NCI-H526 (cell line): ENCODE measurements at regions not wholly inside any gene's neighbourhood (a gene's known extent, or its start where the extent isn't known, plus 50 kb on each side); places are given as distances from the start of the nearest gene placed in this dataset.
"Not testable (repeated sequence)": the region's sequence is repeated elsewhere in the genome, so short reads cannot be mapped to it uniquely, and the experiment has no call there.

Experiments
- DNase-seq, 2 experiments: peaks; one replicate each; lab custom pipeline; 2025; lab: John Stamatoyannopoulos, UW

DNA sequence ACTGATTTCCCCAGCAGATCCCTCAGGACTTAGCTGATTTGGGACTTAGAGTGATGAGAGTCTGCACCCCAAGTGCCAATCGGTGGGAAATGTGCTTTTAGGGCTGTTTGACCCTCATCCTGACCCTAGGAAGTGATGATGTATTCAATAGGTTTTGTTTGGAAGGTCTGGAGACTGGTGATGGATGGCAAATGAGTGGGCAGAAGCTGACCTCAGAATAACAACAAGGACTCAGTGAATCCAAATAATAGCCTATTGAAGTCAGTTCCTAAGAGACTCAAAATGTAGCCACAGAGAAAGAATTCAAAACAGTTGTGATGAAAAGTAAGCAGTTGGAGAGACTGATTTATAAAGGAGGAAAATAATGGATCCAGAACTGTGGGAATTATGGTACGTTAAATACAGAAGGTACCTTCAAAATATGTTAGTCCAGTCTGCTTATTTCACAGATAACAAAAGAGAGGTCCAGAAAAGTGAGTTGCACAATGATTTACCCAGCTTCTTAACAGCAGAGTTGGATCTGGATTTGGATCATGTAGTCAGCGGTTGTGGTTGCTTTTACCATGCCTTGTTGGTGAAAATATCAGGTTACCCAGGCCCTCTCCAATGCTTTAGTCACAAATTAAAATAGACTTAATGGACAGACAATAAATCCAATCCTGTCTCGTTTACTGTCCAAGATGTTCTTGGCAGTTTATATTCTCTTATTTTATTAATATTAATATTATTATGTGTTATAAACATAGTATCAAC is 123.0 kb upstream of the PTBP2 start:
- no peak for DNase-seq

DNA sequence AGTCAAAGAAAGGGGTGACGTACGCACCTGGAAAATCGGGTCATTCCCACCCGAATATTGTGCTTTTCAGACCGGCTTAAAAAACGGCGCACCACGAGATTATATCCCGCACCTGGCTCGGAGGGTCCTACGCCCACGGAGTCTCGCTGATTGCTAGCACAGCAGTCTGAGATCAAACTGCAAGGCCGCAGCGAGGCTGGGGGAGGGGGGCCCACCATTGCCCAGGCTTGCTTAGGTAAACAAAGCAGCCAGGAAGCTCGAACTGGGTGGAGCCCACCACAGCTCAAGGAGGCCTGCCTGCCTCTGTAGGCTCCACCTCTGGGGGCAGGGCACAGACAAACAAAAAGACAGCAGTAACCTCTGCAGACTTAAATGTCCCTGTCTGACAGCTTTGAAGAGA is 117.0 kb upstream of the PTBP2 start:
- DNase-seq: not testable (repeated sequence)

DNA sequence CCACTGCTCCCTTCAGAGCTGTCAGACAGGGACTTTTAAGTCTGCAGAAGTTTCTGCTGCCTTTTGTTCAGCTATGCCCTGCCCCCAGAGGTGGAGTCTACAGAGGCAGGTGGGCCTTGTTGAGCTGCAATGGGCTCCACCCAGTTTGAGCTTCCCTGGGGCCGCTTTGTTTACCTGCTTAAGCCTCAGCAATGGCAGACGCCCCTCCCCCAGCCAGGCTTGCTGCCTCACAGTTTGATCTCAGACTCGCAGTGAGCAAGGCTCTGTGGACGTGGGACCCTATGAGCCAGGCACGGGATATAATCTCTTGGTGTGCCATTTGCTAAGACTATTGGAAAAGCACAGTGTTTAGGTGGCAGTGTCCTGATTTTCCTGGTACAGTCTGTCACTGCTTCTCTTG is 104.2 kb upstream of the PTBP2 start:
- DNase-seq: not testable (repeated sequence)

DNA sequence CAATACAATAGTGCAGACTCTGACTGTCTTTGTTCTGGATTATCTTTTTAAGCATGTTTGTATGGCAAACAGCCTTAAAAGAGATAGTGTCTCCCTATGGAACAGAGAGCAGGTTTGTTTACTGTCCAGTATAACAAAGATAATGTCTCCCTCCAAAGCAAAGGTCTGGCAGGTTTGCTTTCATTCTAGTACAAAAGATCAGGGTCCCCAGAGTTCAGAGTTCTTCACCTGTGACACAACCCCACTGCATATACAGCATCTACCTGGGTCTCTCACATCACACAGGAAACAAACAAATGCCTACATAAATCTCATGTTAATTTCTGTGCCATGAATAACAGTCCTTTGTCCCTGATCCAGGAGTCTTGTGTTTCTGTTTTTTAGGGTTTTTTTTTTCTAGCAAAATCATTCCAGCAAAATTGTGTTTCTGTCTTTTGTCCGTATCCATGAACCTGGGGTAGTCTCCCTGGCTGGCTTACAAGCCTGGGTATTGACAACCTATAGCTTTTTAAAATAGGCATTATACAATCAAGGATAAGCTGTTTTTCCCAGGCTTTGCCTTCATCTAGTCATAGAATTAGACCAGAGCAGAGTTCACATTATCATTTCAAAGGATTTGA is 89.4 kb upstream of the PTBP2 start:
- no peak for DNase-seq

DNA sequence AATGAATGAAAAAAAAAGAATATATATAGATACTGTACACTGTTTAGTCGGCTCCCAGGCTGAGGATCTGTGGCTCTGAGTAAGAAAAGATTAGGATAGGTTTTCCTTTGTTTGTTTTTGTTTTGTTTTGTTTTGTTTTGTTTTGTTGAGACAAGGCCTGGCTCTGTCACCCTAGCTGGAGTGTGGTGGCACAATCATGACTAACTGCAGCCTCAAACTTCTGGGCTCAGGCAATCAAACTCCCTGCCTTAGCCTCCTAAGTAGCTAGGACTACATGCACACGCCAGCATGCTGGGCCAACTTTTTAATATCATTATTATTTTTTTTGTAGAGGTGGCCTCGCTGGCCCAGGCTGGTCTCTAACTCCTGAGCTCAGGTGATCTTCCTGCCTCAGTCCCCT is 87.9 kb upstream of the PTBP2 start:
- DNase-seq: no peak

DNA sequence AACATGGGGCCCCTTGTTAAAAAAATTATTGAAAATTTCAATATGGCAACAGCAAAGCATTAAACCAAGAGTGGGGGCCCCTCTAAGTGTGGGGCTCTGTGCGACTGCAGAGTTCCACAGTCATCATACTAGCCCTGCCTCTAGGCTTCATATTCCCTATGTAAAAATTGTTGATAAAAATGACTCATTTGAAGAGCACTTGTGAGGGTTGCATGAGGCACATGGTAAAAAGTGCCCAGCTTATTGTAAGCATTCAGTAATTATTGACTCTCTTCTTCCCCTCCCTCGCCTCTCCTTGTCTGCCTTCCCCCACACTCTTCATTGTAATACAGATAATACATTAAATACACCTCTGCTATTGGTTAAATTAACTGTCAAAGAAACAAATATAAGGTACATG is 86.7 kb upstream of the PTBP2 start:
- DNase-seq: no peak

DNA sequence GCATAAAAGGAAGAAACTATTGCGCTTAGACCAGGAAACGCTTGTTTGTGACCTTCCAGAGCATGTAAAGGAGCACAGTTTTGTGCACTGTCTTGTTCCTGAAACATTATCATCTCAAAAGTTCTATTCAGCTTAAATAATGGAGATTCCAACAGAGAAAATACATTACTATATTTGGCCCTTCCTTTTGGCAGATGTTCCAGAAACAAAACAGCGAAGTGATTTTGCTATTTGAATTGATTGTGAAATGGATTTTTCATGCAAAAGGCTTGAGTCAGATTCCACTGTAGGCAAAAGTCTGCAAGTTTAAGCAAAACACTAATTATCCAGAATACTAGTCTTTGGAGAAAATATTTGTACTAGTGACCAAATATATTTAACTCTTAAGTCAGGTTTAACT is 80.3 kb upstream of the PTBP2 start:
- no peak for DNase-seq

DNA sequence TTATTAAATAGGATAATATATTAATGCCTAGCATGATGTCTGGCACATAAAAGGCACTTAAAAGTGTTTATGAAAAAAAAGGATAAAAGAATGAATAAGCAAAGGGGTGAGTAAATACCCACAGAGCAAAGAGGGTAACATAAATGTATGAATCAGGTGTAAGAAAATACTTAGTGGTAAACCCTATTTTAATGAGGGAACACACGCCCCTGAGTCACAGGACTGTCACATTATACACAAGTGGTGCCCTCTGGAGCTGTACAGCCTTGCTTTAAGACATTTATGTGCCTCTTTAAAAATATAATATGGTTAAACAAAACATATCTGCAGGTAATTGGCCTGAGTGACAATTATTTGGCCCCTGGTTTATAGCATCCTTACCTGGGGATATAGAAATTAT is 78.1 kb upstream of the PTBP2 start:
- DNase-seq: no peak

DNA sequence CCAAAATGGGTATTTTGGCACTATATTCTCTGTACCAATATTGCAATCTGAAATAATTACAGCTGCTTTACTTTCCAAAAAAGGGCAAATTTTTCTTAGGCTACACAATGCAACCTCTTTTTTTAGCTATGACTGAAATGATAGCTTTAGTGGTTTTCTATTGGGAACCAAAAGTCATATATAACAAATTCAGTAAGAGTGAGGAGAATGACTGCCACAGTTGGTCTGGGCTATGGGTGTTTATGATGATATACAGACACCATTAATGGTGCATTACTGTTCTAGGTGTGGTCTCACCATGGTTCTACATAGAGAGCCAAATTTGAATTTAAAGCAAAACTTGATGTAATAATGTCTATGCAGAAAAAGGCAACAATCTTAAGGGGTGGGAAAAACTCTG is 72.3 kb upstream of the PTBP2 start:
- no peak for DNase-seq

DNA sequence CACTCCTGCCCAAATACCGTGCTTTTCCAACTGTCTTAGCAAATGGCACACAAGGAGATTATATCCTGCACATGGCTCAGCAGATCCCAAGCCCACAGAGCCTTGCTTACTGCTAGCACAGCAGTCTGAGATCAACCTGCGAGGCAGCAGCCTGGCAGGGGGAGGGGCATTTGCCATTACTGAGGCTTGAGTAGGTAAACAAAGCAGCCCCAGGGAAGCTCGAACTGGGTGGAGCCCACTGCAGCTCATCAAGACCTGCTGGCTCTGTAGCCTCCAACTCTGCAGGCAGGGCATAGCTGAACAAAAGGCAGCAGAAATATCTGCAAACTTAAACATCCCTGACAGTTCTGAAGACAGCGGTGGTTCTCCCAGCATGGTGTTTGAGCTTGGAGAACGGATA is 70.1 kb upstream of the PTBP2 start:
- DNase-seq: peak in 1 of 2 experiments; percentile 8

DNA sequence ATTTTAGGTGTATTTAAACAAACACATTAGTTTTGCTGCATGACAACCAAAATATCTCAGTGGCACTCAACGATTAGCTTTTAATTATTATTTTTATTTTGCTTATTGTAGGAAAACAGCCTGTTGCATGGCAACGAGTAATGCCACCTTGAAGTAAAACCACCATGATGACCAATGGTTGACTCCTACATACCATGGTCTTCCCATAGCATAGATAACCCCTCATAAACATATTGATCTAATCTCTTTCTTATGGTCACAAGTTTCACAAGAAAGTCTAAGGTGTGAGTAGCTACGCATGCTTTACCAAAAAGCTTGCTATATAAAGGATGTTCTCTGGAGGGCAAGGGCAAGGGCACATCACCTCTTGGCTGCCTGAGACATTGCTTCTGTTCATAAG is 61.5 kb upstream of the PTBP2 start:
- DNase-seq: no peak

DNA sequence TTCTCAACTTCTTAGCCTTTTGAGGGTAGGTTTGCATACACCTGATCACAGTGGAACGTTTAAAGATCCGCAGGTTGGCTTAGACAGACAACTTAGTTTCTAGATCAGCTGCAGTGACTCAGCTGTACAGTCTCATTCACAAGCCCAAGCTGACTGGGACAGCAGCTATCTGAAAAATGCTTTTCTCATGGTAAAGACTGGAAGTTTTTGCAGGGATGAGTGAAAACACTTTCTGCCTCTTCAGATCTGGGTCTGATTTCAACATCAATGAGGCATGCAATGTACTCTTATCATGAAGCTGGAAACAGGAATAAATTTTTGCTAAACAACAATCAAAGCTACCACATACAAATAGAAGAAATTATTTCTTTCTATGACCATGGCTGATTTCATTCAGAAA is 61.1 kb upstream of the PTBP2 start:
- no peak for DNase-seq
